ENCODE measurements at regions not wholly inside any gene's neighbourhood (a gene's known extent, or its start where the extent isn't known, plus 50 kb on each side); places are given as distances from the start of the nearest gene placed in this dataset.

DNA sequence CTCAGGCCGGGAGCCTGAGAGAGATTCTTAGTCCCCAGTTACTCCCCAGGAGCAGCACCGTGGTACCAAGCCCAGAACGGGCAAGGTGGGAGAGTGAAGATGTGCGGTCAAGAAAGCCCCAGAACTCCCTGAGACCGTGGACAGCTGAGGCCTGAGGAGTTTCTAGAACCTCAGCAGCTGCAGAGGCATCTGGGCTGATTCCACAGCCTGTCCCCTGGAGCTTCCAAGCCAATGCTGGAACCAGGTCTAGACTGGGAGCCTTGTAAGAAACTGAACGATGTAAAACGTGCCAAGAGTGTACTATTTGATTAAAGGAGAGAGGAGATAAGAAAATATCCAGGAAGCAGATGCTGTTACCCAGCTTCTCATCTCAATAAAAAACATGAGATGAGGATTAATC lies 366.3 kb downstream of the TNS3 start:
- Mint-ChIP-seq H3K4me1 (ENCODE audit: unreplicated experiment) (peaks cover 12% of the 10 kb centered on the region), H3K27me3 (no peaks in the 10 kb centered on the region), H3K9me3 (no peaks in the 10 kb centered on the region), H3K27ac (no peak overlapping the region), H3K4me3 (no peak overlapping the region), H3K36me3 (no peaks in the 10 kb centered on the region)
- TF ChIP-seq, protein P1, sequence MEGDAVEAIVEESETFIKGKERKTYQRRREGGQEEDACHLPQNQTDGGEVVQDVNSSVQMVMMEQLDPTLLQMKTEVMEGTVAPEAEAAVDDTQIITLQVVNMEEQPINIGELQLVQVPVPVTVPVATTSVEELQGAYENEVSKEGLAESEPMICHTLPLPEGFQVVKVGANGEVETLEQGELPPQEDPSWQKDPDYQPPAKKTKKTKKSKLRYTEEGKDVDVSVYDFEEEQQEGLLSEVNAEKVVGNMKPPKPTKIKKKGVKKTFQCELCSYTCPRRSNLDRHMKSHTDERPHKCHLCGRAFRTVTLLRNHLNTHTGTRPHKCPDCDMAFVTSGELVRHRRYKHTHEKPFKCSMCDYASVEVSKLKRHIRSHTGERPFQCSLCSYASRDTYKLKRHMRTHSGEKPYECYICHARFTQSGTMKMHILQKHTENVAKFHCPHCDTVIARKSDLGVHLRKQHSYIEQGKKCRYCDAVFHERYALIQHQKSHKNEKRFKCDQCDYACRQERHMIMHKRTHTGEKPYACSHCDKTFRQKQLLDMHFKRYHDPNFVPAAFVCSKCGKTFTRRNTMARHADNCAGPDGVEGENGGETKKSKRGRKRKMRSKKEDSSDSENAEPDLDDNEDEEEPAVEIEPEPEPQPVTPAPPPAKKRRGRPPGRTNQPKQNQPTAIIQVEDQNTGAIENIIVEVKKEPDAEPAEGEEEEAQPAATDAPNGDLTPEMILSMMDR (conservative IDR thresholded peaks at IDR 0.05), result no peak
- no peak for DNase-seq (ENCODE audit: extremely low spot score, unreplicated experiment)

DNA sequence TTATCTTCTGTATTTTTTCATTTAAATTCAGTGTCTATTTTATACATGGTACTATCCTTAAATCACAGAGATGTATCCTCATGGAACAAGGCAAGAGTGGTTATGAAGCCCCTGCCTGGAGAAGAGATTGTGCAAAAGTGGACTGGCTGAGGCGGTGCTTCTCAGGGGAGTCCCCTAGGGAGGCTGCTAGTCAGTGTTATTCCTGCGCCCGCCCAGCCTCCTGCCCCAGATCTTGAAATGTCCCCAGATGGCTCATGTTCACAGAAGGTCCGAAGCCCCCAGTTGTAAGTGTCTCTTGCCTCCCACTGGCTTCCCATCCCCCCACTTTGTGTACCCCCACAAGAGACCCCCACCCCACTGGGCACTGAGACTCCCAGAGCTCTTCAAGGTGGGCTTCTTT lies 366.9 kb downstream of the TNS3 start:
- Mint-ChIP-seq H3K27ac (no peak overlapping the region), H3K27me3 (no peaks in the 10 kb centered on the region), H3K36me3 (no peaks in the 10 kb centered on the region), H3K4me1 (ENCODE audit: unreplicated experiment) (peaks cover 12% of the 10 kb centered on the region), H3K9me3 (peaks cover 4% of the 10 kb centered on the region), H3K4me3 (no peak overlapping the region)
- DNase-seq (ENCODE audit: extremely low spot score, unreplicated experiment), result no peak
- TF ChIP-seq, protein P1 (conservative IDR thresholded peaks at IDR 0.05), result no peak

DNA sequence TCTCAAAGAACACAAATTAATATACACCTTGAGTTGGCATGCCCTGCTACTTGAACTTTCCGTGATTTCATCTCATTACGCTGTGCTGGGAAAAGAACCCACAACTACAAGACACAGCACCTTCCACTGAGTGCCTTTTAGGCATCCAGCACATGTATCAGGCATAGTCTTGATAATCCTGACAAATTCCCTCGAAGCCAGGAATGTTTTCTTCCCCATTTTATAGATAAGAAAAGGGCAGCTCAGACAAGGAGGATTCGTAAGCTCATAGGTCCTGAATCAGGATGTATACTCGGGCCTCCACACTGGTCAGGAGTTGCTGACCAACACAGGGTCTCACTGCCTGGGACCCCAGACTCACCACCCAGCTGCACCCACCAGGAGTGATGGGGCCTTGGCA lies 368.6 kb downstream of the TNS3 start:
- DNase-seq (ENCODE audit: extremely low spot score, unreplicated experiment), result no peak
- Mint-ChIP-seq H3K27ac (no peak overlapping the region), H3K4me3 (no peak overlapping the region), H3K27me3 (no peaks in the 10 kb centered on the region), H3K4me1 (ENCODE audit: unreplicated experiment) (peaks cover 12% of the 10 kb centered on the region), H3K36me3 (no peaks in the 10 kb centered on the region), H3K9me3 (peaks cover 7% of the 10 kb centered on the region)
- TF ChIP-seq, protein P1 (conservative IDR thresholded peaks at IDR 0.05), result no peak

DNA sequence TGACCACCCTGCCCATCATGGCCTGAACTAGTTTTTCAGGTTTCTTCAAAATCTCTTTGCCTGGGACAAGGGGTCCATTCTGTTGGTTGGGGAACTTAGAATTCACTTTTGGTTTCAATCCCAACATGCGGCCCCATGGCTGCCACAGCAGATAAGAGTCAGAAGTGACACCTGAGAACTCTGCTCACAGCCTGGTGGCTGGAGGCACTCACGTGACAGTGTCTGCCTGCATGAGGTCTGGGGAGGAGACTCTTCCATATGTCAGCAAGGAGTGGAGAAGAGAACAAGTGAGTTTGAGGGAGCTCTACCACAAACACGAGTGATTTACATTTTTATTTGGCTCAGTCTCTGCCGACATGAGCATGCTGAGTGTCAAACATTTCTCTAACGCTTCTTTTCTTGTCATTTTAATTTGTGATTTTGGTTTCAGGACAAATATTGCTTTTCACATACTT lies 370.4 kb downstream of the TNS3 start:
- TF ChIP-seq, protein P1 (conservative IDR thresholded peaks at IDR 0.05), result no peak
- H3K27ac Mint-ChIP-seq, result peak overlapping the region; percentile 50
- H3K4me1 Mint-ChIP-seq (ENCODE audit: unreplicated experiment), result peaks cover 9% of the 10 kb centered on the region
- H3K27me3 Mint-ChIP-seq, result no peaks in the 10 kb centered on the region
- H3K9me3 Mint-ChIP-seq, result peaks cover 7% of the 10 kb centered on the region
- peak overlapping the region; percentile 6 for H3K4me3 Mint-ChIP-seq
- H3K36me3 Mint-ChIP-seq, result no peaks in the 10 kb centered on the region
- no peak for DNase-seq (ENCODE audit: extremely low spot score, unreplicated experiment)

DNA sequence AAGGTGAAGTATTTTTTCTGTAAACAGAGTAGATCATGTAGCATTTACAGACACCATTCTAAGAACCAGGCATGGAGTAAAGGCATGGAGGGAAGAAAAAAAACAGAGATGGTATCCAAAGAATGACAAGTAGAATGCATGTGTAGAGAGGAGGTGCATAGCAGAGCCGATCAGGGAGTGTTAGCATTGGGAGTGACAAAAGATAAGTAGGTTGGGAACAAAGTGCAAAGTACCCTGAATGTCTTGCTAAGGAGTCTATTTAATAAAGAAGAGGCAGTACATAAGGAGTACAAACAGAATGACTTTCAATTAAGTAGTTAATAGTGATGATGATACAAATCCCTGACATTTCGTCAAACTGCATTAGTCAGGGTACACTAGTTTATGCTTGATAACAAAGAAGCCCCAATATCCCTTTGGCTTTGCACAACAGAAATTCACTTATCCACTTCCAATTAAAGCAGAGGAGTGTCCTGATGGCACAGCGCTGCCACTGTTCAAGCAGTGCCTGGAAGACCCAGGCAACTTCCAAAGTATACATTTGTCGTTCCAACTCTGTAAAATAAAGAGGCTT lies 371.5 kb downstream of the TNS3 start:
- no peak for DNase-seq (ENCODE audit: extremely low spot score, unreplicated experiment)
- Mint-ChIP-seq H3K36me3 (no peaks in the 10 kb centered on the region), H3K27ac (no peak overlapping the region), H3K4me3 (peak overlapping the region; percentile 26), H3K4me1 (ENCODE audit: unreplicated experiment) (peaks cover 4% of the 10 kb centered on the region), H3K27me3 (no peaks in the 10 kb centered on the region), H3K9me3 (peaks cover 7% of the 10 kb centered on the region)
- TF ChIP-seq, protein P1 (conservative IDR thresholded peaks at IDR 0.05), result no peak

DNA sequence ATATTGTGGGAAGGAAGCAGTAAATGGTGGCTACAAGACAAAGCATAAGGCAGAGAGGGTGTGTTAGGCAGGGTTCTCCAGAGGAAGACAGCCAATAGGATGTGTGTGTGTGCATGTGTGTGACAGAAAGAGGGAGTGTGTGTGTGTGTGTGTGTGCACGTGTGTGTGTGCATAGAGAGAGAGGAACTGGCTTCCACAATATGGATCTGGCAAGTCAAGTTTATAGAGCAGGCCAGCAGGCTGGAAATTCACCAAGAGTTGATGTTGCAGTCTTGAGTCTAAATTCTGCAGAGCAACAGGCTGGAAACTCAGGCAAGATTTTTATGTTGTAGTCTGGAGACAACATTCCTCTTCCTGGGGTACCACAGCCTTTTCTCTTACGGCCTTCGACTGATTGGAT lies 374.0 kb downstream of the TNS3 start:
- TF ChIP-seq, protein P1 (conservative IDR thresholded peaks at IDR 0.05), result no peak
- no peak for DNase-seq (ENCODE audit: extremely low spot score, unreplicated experiment)
- H3K4me3 Mint-ChIP-seq, result no peak overlapping the region
- no peaks in the 10 kb centered on the region for H3K36me3 Mint-ChIP-seq
- no peak overlapping the region for H3K27ac Mint-ChIP-seq
- H3K27me3 Mint-ChIP-seq, result no peaks in the 10 kb centered on the region
- H3K9me3 Mint-ChIP-seq, result peaks cover 7% of the 10 kb centered on the region
- H3K4me1 Mint-ChIP-seq (ENCODE audit: unreplicated experiment), result peaks cover 4% of the 10 kb centered on the region
